Posterior cingulate gyrus (tissue), 11 donors: ENCODE measurements at regions not wholly inside any gene's neighbourhood (a gene's known extent, or its start where the extent isn't known, plus 50 kb on each side); places are given as distances from the start of the nearest gene placed in this dataset.

Experiments used
- DNase-seq, 10 donors: peaks; one replicate each; pipeline versions ENCODE4 v3.0.0 to v3.0.0-alpha.2; 2020 to 2021; ENCODE audit warnings: mixed read lengths in 3 of 10
- intact Hi-C: fragments of 100-400 bp; cut with DNase I; formaldehyde crosslinking; loops from one replicate; pipeline ENCODE4 v1.15.1; 2023

GRCh38 chr17:69605571-69605970 lies 191.1 kb downstream of the MAP2K6 start:
- no peak for DNase-seq
- intact Hi-C loops = loop anchor here (5.0 kb wide), 2 partner anchors 537 to 947 kb away; no protein-coding TSS in a partner anchor

DNA sequence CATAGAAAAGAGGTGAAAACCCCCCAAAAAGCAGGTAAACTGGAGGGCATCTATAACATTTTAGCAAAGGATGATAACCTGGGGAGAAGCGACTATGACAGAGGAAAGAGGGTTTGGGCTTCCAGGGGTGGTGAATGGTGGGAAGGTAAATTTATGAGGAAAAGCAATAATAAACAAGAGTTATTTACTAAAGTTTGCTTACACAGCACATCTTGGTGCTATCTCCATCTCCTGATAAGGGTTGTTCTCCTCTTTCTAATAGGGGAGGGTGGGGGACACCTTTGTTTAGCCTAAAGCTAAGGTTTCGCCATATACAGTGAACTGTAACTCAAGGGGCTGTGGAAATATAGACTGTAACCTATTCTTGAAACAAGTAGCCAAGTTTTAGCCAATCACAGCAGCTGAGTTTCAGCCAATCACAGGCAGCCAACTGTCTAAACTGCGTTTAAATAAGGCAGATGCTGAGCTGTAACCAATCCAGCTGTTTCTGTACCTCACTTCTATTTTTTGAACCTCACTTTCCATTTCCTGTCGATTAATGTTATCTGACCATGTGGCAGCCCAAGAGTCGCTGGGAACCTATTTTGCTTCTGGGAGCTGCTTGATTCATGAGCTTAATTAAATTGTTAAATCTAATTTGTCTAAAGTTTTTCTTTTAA lies 191.8 kb downstream of the MAP2K6 start:
- DNase-seq = no peak
- intact Hi-C loops = loop anchor here (2.0 to 5.0 kb wide), 3 partner anchors 536 to 1017 kb away; no protein-coding TSS in a partner anchor

GRCh38 chr17:69607162-69607834 lies 192.8 kb downstream of the MAP2K6 start:
- peak; percentile 37 to 96 (median 72) for DNase-seq
- intact Hi-C loops = loop anchor here (2.0 to 5.0 kb wide), 3 partner anchors 535 to 1016 kb away; no protein-coding TSS in a partner anchor

- no peak for DNase-seq
- intact Hi-C loops = loop anchor here (5.0 kb wide), 2 partner anchors 534 to 944 kb away; no protein-coding TSS in a partner anchor
These were observed 193.6 kb downstream of the MAP2K6 start for GRCh38 chr17:69608141-69608540.

- no peak for DNase-seq
- intact Hi-C loops = loop anchor here (5.0 kb wide), 2 partner anchors 533 to 943 kb away; no protein-coding TSS in a partner anchor
These were observed 194.4 kb downstream of the MAP2K6 start for GRCh38 chr17:69608808-69609472.

- DNase-seq = no peak
- intact Hi-C loops = loop anchor here (5.0 kb wide), 2 partner anchors 533 to 943 kb away; no protein-coding TSS in a partner anchor
These were observed 195.2 kb downstream of the MAP2K6 start for GRCh38 chr17:69609473-69610305.

DNA sequence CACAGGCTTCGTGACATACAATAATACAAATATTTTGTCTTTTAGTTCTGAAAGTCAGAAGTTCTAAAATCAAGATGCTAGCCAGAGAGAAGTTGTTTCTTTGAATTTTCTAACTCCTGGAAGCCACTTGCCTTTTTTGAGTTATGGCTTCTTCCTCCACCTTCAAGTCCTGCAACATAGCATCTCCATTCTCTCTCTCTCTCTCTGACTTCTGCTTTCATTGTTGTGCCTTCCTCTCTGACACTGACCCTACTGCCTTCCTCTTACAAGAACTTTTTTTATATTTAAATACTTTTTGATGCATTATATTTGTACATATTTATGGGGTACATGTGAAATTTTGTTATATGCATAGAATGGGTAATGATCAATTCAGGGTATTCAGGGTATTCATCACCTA lies 205.9 kb downstream of the MAP2K6 start:
- no peak for DNase-seq
- intact Hi-C loops = no loop called here

GRCh38 chr17:69625474-69625873 lies 211.0 kb downstream of the MAP2K6 start:
- intact Hi-C loops = no loop called here
- no peak for DNase-seq

DNA sequence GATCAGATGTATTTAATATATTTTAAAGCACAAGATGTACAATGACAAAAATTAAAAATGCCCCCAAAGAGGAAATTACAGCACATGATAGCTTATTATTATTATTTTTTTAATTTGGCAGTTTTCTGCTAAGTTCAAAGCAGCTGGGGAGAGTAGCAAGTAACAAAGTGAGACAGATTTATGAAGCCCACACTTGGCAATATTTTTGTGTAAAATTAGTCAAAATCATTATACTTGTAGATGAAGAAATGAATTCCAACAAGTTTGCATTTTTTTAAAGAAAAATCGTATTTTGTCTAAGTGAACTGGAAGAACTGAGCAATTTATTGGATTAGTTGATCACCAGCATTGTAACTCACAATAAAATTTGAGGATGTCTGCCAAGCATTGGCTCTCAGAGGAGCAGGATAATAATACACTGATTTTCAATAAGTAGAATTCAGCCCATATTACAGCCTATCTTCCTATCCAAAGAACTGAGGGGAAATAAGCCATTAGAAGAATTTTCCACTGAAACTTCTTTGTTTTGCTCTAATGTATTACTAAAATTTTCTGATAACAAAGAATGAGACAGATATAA lies 215.6 kb downstream of the MAP2K6 start:
- DNase-seq = no peak
- intact Hi-C loops = no loop called here

DNA sequence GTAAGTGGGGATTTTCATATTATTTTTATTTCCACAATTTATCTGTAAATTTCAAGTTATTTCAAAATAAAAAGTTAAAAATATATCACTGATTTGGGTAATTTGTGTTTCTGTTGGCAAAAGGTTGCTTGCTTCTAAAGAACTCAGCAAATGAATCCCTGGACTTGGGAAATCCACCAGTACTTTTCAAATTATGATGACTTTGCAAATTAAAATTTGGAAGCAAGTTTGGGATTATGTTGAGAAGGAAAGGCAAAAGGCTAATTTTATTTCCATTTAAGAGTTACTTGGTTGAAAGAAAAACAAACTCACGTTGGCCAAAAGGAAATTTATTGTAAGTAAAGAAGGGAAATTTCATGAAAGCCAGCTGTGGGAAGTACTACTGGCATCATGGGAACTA lies 220.3 kb downstream of the MAP2K6 start:
- intact Hi-C loops = no loop called here

GRCh38 chr17:69637446-69638156 lies 223.1 kb downstream of the MAP2K6 start:
- DNase-seq = no peak
- intact Hi-C loops = no loop called here

More for the DNA sequence above, 220.3 kb downstream of the MAP2K6 start:
- no peak for DNase-seq

GRCh38 chr17:69639096-69639495 lies 224.6 kb downstream of the MAP2K6 start:
- DNase-seq = no peak
- intact Hi-C loops = no loop called here

DNA sequence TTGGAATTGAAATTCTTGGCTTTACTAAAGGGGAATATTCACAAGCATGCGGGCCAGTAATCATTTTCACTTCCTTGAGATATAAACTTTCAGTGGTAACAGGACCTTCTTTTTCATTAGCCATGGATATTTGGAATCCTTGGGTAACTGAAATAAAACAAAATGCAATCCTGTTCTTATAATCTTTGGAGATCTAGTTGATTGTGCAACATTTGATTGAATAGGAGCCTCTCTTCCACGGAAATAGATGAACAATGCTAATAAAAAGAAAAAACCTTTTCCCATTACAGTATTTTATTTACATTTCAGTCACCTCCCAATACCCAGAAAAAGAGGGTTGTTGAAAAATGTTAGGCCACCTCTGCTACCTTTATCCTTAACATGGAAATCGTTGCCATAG lies 225.6 kb downstream of the MAP2K6 start:
- intact Hi-C loops = no loop called here
- DNase-seq = no peak

DNA sequence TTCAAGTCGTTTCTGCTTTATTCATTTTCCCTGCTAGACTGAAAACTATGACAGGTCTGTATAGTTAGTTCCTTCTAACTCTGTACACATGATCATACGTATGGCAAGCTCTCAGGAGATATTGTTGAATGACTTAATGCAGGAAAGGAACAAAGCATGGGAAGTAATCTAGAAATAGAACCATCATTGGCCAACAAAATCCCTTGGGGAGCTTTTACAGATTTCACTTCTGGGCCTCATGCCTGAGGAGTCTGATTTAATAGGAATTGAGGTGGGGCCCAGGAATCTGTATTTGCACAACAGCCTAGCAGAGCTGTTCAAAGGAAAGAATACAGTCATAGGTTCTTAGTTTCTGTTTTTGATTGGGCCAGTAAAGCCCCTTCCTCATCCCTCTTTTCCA lies 229.2 kb downstream of the MAP2K6 start:
- intact Hi-C loops = no loop called here
- DNase-seq = no peak

- intact Hi-C loops = no loop called here
- no peak for DNase-seq
These were observed 232.2 kb downstream of the MAP2K6 start for GRCh38 chr17:69646729-69647128.

DNA sequence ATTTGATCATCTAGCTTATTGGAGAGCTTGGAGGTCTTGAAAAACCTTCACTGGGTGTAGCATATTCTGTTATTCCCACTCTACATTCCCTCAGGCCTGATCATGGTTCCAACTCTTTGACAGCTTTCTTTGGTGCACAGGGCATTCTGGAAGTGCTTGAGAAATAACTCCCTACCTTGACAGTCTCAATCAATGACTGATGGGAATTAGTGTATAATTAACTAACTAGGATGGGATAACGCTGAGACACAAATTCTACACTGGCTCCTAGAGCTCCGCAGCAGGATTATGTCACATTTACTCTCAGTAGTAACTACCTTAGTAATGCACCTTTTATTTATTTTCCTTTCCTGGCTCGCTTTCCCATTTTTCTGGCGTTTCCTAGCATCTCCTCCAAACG lies 236.4 kb downstream of the MAP2K6 start:
- DNase-seq = no peak
- intact Hi-C loops = no loop called here

DNA sequence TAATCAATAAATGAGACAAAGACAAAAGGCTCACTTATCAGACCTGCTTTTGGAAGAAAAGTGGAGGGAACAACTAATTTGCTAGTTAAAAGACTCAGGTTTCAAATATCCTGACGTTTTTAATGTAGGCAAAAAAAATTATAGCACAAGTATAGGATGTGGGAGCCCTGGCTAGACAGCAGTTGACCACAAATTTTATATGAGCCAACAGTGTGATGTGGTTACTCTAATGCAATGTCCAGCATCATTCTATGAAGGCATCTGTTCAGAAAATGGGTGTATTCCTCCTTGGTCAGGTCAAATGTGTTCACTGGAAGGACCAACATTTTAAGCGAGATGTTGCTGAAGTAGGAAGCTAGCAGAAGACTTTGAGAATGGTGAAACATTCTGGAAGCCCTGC lies 237.4 kb downstream of the MAP2K6 start:
- intact Hi-C loops = no loop called here
- no peak for DNase-seq

DNA sequence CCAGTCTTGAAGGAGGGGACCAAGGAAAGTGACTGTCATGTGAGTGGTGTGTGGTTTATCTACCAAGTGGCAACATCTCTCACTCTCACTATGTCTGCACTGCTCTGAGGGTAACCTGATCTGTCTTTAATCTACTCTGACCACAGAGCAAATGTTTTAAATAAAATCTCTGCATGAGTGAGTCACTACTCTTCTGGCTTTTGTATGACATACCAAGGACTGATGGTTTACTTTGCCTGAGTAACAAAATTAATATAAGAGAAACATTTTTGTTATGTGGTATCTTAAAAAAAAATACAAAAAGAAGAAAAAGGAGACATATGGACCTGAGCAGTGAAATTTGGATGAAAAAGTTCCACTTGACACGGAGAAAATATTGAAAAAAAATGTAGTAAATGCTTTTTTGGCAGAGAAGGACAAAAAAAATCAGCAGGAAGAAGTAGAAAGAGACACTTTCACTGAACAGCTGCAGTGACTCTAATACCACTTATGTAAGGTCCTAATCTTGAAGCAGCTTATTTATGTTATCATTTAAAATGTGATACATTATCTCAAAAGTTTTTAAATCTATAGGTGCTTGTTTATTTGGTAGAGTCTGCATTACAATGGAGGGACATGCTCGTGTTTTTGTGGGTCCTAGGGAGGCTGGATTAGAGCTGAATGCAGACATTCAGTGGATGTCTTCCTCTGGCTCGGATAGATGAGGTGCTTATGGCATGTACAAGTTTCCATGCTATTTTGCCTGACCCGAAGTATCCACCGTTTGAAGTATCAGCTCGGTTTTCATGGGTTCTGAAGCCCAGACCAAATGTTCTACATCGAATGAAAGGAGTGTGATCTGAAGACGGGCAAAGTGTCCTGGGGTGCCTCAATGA lies 240.7 kb downstream of the MAP2K6 start:
- no peak for DNase-seq
- intact Hi-C loops = no loop called here

- intact Hi-C loops = no loop called here
- DNase-seq = no peak
These were observed 241.4 kb downstream of the MAP2K6 start for GRCh38 chr17:69655902-69656301.
